GM18907 (cell line): ENCODE measurements at regions not wholly inside any gene's neighbourhood (a gene's known extent, or its start where the extent isn't known, plus 50 kb on each side); places are given as distances from the start of the nearest gene placed in this dataset.
"Not testable (repeated sequence)": the region's sequence is repeated elsewhere in the genome, so short reads cannot be mapped to it uniquely, and the experiment has no call there.

Experiments
- ATAC-seq: cut with Tn5 transposase; IDR thresholded peaks from one replicate; pipeline ENCODE4 v1.9.1; 2021; ENCODE audit warnings: mild to moderate bottlenecking, moderate library complexity; ENCODE audit not compliant: unreplicated experiment

GRCh38 chr6:22349051-22349450, 52.2 kb upstream of the PRL start:
- no peak for ATAC-seq

- ATAC-seq, result no peak
Observed at GRCh38 chr6:22349528-22349927, 52.7 kb upstream of the PRL start.

- ATAC-seq, result no peak
Observed at GRCh38 chr6:22350109-22350508, 53.3 kb upstream of the PRL start.

GRCh38 chr6:22353101-22353500, 56.3 kb upstream of the PRL start:
- no peak for ATAC-seq

GRCh38 chr6:22356362-22356940, 59.6 kb upstream of the PRL start:
- ATAC-seq, result no peak

- ATAC-seq, result peak; percentile 94
Observed at GRCh38 chr6:22357724-22358189, 60.9 kb upstream of the PRL start.

GRCh38 chr6:22361576-22361975, 64.7 kb upstream of the PRL start:
- ATAC-seq, result no peak

- ATAC-seq, result no peak
Observed at GRCh38 chr6:22362361-22362760, 65.5 kb upstream of the PRL start.

GRCh38 chr6:22363166-22363713, 66.4 kb upstream of the PRL start:
- no peak for ATAC-seq

GRCh38 chr6:22363714-22364239, 66.9 kb upstream of the PRL start:
- no peak for ATAC-seq

GRCh38 chr6:22364306-22364705, 67.5 kb upstream of the PRL start:
- ATAC-seq, result no peak

- no peak for ATAC-seq
Observed at GRCh38 chr6:22366214-22366613, 69.4 kb upstream of the PRL start.

GRCh38 chr6:22367346-22367745, 70.5 kb upstream of the PRL start:
- no peak for ATAC-seq

GRCh38 chr6:22368794-22369193, 72.0 kb upstream of the PRL start:
- ATAC-seq, result no peak

GRCh38 chr6:22372922-22373321, 76.1 kb upstream of the PRL start:
- peak; percentile 98 for ATAC-seq

GRCh38 chr6:22374950-22375349, 78.1 kb upstream of the PRL start:
- ATAC-seq, result not testable (repeated sequence)

GRCh38 chr6:22376293-22376692, 79.5 kb upstream of the PRL start:
- not testable (repeated sequence) for ATAC-seq

- ATAC-seq, result not testable (repeated sequence)
Observed at GRCh38 chr6:22378536-22378935, 81.7 kb upstream of the PRL start.

- no peak for ATAC-seq
Observed at GRCh38 chr6:22380236-22380635, 83.4 kb upstream of the PRL start.

- ATAC-seq, result no peak
Observed at GRCh38 chr6:22381845-22382544, 85.2 kb upstream of the PRL start.

GRCh38 chr6:22383016-22383415, 86.2 kb upstream of the PRL start:
- no peak for ATAC-seq

- ATAC-seq, result no peak
Observed at GRCh38 chr6:22392711-22393110, 95.9 kb upstream of the PRL start.
